ACC112 (cell line): ENCODE measurements at regions not wholly inside any gene's neighbourhood (a gene's known extent, or its start where the extent isn't known, plus 50 kb on each side); places are given as distances from the start of the nearest gene placed in this dataset.

Experiments
- H2AFZ ChIP-seq: fragments of 200-600 bp; sonication (generic); one replicate; pipeline ENCODE4 v1.6.0; 2017; ENCODE audit warnings: antibody characterized with exemption, low read length; ENCODE audit not compliant: unreplicated experiment
- H3K27ac ChIP-seq: fragments of 200-600 bp; sonication (generic); 2 replicates; pipeline ENCODE4 v1.5.1; 2014; ENCODE audit warnings: low read depth, mild to moderate bottlenecking, antibody characterized with exemption, low read length, moderate library complexity
- H3K27me3 ChIP-seq: fragments of 200-600 bp; sonication (generic); 2 replicates; pipeline ENCODE4 v1.6.1; 2014; ENCODE audit warnings: mild to moderate bottlenecking, antibody characterized with exemption, low read length, moderate library complexity, mixed read lengths; ENCODE audit not compliant: insufficient read depth
- H3K36me3 ChIP-seq: fragments of 200-600 bp; sonication (generic); 2 replicates; pipeline ENCODE4 v1.6.1; 2016; ENCODE audit warnings: mild to moderate bottlenecking, antibody characterized with exemption, low read length, moderate library complexity, mixed read lengths; ENCODE audit not compliant: insufficient read depth
- H3K4me1 ChIP-seq: fragments of 200-600 bp; sonication (generic); one replicate; pipeline ENCODE4 v1.6.1; 2016; ENCODE audit warnings: low read length, mixed read lengths; ENCODE audit not compliant: insufficient read depth, unreplicated experiment, control insufficient read depth
- H3K4me3 ChIP-seq: fragments of 200-600 bp; sonication (generic); 2 replicates; pipeline ENCODE4 v1.5.1; 2014; ENCODE audit warnings: mild to moderate bottlenecking, low read depth, low read length
- H3K79me2 ChIP-seq: fragments of 200-600 bp; sonication (generic); one replicate; pipeline ENCODE4 v1.6.0; 2016; ENCODE audit warnings: low read length; ENCODE audit not compliant: control insufficient read depth, unreplicated experiment, insufficient read depth

DNA sequence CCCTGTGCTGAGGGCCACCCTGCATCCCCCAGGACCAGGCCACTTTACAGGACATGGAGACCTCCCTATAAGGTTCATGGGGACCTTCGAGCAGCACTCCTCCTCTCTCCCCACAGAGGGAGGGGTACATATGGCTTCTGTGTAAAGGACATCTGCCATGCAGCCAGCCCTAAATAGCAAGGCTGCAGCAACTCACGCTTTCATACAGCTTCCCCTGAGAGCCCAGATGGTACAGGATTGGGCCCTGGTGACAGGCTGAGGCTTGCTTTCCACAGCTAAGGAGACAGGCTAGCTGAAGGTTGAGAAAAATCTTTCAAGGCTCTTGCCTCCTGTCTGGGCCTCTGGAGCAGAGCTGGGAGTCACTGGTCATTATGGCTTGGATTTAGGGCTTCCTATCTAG, 147.0 kb upstream of the ZNF366 start:
- no peak overlapping the region for H3K27ac ChIP-seq
- H3K4me1 ChIP-seq: peaks cover 14% of the 10 kb centered on the region
- no peaks in the 10 kb centered on the region for H3K36me3 ChIP-seq
- H2AFZ ChIP-seq: no peak overlapping the region
- no peaks in the 10 kb centered on the region for H3K79me2 ChIP-seq
- H3K27me3 ChIP-seq: no peaks in the 10 kb centered on the region
- no peak overlapping the region for H3K4me3 ChIP-seq

DNA sequence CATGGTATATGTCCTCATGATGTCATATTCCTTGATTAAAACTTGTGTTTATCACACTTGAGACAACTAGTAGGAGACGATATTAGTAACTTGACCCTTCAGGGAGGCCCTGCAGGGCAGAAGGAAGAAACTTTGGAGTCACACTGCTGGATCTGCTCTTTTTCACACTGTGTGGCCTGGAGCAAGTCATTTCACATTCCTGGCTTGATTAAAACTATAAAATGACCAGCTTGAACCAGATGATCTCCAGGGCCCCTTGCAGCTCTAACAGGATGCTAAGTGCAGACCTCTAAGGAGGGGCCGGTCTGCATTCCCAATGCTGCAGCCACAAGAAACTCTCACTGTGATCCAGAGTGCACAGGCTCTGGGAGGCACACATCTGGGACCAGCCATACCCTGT, 146.4 kb upstream of the ZNF366 start:
- no peaks in the 10 kb centered on the region for H3K79me2 ChIP-seq
- H3K27me3 ChIP-seq: no peaks in the 10 kb centered on the region
- H3K36me3 ChIP-seq: no peaks in the 10 kb centered on the region
- H3K4me1 ChIP-seq: peaks cover 14% of the 10 kb centered on the region
- H3K4me3 ChIP-seq: no peak overlapping the region
- no peak overlapping the region for H3K27ac ChIP-seq
- H2AFZ ChIP-seq: no peak overlapping the region

DNA sequence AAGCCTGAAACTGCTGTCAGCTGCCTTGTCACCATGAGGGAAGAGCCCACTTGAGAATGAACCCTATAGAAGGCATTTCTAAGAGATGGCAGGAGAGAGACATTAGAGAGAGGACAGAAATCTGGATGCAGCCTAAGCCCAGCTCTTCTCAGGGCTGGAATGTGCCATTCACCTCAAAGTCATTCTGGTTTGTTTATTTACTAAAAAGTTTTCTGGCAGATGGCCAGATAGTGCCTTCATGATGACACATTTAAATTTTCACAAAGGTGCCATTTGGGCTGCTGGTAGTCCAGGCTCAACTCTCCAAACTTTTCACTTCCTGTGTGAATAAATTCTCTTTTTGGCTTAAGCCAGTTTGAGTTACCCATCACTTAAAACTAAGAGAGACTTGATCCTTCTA, 144.6 kb upstream of the ZNF366 start:
- Histone ChIP-seq H3K36me3 (no peaks in the 10 kb centered on the region), H2AFZ (no peak overlapping the region), H3K27me3 (no peaks in the 10 kb centered on the region)

DNA sequence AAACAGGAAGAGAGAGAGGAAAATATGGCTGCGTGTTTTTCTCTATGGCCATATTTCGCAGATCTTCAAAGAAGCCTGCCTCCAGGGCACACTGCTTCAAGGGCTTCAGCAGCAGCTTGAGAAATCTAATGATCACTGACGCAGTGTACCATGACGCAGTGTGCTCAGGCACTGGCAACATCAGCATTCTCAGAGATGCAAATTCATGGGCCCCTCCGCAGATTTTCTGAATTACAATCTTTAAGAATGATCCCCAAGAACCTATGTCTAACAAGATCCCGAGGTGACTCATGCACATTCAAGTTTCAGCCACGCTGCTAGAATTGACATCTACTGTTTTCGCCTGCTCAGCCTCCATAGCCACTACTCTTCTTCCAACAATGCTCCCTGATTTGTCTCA, 143.9 kb upstream of the ZNF366 start:
- H3K4me1 ChIP-seq: peaks cover 14% of the 10 kb centered on the region
- H3K27ac ChIP-seq: no peak overlapping the region

More for the DNA sequence above, 144.6 kb upstream of the ZNF366 start:
- H3K27ac ChIP-seq: no peak overlapping the region
- peaks cover 14% of the 10 kb centered on the region for H3K4me1 ChIP-seq
- no peak overlapping the region for H3K4me3 ChIP-seq
- no peaks in the 10 kb centered on the region for H3K79me2 ChIP-seq

DNA sequence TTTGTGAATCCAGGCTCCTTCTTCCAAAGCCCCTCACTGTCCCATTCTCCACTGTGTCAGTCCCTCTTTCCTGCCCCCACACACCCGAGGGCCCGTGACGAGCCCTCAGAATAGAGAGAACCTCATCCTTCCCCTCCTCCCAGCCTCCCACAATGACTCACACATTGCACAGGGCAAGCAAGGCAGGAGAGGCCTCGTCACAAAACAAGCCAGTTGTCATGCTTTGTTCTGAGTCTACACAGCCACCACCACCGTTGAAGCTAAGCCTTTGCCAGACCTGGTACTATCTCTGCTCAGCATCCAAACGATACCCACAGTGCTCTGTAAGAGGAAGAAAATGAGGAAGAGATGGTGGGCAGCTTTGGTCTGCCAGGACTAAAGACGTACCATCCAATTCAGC, 142.2 kb upstream of the ZNF366 start:
- Histone ChIP-seq H3K36me3 (no peaks in the 10 kb centered on the region), H3K4me1 (peaks cover 14% of the 10 kb centered on the region), H3K27me3 (no peaks in the 10 kb centered on the region), H2AFZ (no peak overlapping the region), H3K4me3 (no peak overlapping the region), H3K27ac (no peak overlapping the region), H3K79me2 (no peaks in the 10 kb centered on the region)

More for the DNA sequence above, 143.9 kb upstream of the ZNF366 start:
- no peaks in the 10 kb centered on the region for H3K79me2 ChIP-seq
- H2AFZ ChIP-seq: no peak overlapping the region
- no peaks in the 10 kb centered on the region for H3K27me3 ChIP-seq
- H3K36me3 ChIP-seq: no peaks in the 10 kb centered on the region
- no peak overlapping the region for H3K4me3 ChIP-seq

DNA sequence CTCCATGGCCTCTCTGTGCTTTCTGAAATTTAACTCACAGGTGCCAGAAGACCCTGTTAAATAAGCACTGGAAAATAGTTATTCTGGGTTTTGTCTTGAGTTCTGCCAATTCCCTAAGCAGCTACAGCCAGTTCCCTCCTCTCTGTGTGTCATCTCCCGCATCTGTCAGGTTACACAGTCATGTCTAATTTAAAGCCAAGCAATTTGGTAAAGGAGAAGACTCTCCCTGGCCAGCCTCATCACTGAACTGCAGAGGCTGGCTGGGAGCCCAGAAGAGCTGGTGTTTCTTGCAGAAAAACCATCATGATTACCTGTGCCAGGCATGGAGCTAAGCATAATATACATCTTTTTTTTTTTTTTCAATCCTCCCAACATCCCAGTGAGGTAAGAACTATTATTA, 141.3 kb upstream of the ZNF366 start:
- Histone ChIP-seq H3K4me1 (peaks cover 14% of the 10 kb centered on the region), H3K4me3 (no peak overlapping the region), H3K27me3 (no peaks in the 10 kb centered on the region), H3K79me2 (no peaks in the 10 kb centered on the region), H3K27ac (no peak overlapping the region), H2AFZ (no peak overlapping the region), H3K36me3 (no peaks in the 10 kb centered on the region)

DNA sequence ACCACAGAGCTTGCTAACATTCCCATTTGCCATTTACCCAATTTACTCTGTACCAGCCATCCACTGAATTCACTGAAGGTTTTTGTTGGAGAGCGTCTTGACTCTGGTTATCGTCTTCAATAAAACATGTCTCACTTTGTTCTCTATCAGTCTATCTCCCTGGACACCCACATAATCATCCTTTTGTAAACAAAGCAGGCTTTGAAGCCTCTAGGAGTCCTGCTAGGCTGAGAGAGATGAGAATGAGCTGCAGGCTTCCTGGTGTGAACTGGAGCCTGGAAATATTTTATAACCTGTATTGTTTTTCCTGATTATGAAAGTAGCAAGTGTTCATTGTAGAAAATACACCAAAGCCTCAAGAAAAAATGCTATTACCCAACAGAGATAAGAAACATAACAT, 140.6 kb upstream of the ZNF366 start:
- Histone ChIP-seq H3K4me1 (peaks cover 14% of the 10 kb centered on the region), H3K27ac (no peak overlapping the region)

DNA sequence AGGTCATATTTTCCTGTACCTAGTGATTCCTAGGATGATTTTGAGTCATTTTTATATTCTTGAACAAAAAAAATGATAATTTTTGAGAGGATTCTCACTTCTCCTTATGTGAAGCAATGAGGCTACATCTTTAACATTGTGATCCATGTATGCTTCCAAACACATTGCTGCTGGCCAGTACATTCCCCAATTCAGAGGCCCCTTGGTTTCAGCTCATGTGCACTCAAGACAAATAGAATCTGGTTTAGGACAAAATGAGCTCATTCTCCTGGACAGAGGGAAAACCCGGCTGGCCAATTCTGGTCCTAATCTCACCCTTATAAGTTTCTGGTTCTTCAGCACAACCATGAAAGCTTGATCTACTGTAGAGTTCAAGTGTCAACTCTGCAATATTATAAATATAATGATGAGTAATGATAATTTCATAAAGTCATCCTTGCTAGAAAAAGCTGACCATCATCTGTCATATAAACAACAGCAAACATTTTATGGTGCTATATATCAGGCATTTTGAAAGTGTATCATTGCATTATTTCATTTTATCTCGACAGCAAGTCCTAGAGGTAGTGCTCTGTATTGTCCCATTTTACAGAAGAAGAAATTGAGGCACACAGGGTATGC, 139.1 kb upstream of the ZNF366 start:
- H2AFZ ChIP-seq: no peak overlapping the region
- peaks cover 5% of the 10 kb centered on the region for H3K4me1 ChIP-seq
- no peak overlapping the region for H3K27ac ChIP-seq
- no peaks in the 10 kb centered on the region for H3K36me3 ChIP-seq
- no peak overlapping the region for H3K4me3 ChIP-seq
- no peaks in the 10 kb centered on the region for H3K79me2 ChIP-seq
- no peaks in the 10 kb centered on the region for H3K27me3 ChIP-seq

More for the DNA sequence above, 140.6 kb upstream of the ZNF366 start:
- no peak overlapping the region for H2AFZ ChIP-seq
- no peaks in the 10 kb centered on the region for H3K27me3 ChIP-seq
- H3K79me2 ChIP-seq: no peaks in the 10 kb centered on the region
- no peak overlapping the region for H3K4me3 ChIP-seq
- H3K36me3 ChIP-seq: no peaks in the 10 kb centered on the region

DNA sequence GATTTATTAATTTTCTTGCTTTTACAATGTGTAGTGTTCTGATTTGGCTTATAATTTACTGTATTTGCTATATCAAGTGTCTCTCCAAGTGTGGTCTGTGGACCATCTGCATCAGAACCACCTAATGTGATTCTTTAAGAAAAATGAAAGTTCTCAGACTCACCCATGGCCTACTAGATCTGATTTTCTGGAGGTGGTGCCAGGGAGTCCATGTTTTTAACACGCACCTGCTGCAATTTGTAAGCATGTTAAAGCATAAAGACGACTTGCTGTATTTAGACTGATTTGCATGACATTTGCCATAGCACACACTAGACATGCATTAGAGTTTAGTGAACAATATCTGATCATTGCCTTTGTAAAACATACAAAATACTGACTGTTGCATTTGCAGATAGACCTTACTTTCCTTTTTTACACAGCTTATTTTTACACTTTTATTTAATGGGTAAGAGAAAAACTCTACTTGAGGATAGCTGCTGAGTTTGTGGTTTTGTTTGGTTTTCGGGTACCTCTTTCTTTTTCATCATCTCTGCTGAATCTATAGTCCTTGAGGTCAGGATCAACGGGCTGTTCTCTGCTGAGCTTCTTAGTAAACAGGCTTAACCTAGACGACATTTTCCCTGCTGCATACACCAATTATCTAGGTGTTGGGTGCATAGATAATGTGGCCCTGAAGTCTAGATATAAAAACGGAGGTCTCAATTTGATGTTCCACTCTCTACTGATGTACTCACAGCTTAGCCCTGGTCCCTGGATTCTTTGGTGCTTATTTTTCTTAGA, 138.0 kb upstream of the ZNF366 start:
- no peaks in the 10 kb centered on the region for H3K79me2 ChIP-seq
- no peaks in the 10 kb centered on the region for H3K27me3 ChIP-seq
- H3K4me1 ChIP-seq: peaks cover 5% of the 10 kb centered on the region
- H3K4me3 ChIP-seq: no peak overlapping the region
- H3K36me3 ChIP-seq: no peaks in the 10 kb centered on the region
- H2AFZ ChIP-seq: no peak overlapping the region
- no peak overlapping the region for H3K27ac ChIP-seq

DNA sequence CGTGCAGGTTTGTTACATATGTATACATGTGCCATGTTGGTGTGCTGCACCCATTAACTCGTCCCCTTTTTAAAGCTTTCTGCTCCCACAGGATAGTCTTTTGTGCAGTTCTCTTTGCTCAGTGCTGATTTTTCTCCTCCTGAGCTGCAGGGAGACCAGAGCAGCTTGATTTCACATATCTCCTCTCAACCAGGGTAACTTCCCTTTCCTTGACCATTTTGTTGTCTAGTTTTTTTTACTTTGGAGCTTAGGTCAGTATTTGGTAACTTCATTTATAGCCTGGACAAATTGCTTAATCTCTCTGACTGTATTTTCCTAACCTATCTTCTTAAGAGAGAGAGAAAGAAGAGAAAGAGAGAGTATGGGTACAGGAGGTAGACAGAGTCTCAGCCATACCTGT, 137.1 kb upstream of the ZNF366 start:
- Histone ChIP-seq H3K27me3 (no peaks in the 10 kb centered on the region), H3K4me1 (peaks cover under 1% of the 10 kb centered on the region), H3K36me3 (no peaks in the 10 kb centered on the region), H3K4me3 (no peak overlapping the region), H2AFZ (no peak overlapping the region), H3K27ac (no peak overlapping the region), H3K79me2 (no peaks in the 10 kb centered on the region)

DNA sequence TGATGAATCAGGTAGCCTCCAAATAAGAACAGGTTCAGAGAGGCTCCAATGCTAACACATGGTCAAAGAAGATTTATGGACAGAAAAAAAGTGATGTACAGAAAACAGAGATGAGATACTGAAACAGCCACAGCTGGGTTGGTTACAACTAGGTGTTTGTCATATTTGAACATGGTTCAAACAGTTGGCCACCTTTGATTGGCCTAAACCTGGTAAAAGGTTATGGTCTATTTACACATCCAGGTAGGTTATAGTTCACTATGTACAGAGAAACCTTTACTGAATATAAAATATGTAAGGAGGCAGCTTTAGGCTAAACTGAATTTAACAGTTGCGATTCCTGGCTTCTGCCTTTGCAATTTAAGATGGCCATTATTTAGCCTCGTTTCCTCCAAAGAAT, 134.0 kb upstream of the ZNF366 start:
- no peaks in the 10 kb centered on the region for H3K4me1 ChIP-seq
- no peaks in the 10 kb centered on the region for H3K36me3 ChIP-seq
- H3K27me3 ChIP-seq: no peaks in the 10 kb centered on the region
- no peak overlapping the region for H3K4me3 ChIP-seq
- H3K79me2 ChIP-seq: no peaks in the 10 kb centered on the region
- H2AFZ ChIP-seq: no peak overlapping the region
- H3K27ac ChIP-seq: no peak overlapping the region
